Keratinocyte (primary cell): ENCODE measurements at regions not wholly inside any gene's neighbourhood (a gene's known extent, or its start where the extent isn't known, plus 50 kb on each side); places are given as distances from the start of the nearest gene placed in this dataset.

ENCODE experiments used
- EZH2 ChIP-seq: IDR thresholded peaks from one replicate; pipeline ENCODE4 v1.6.1; 2012; ENCODE audit warnings: inconsistent platforms, mild to moderate bottlenecking, low read length, moderate library complexity
- TF ChIP-seq, protein P1 (sequence below), 3 experiments: IDR thresholded peaks in 1 of 3; conservative IDR thresholded peaks in 1 of 3; optimal IDR thresholded peaks in 1 of 3; 2 replicates in 2 of 3; 3 replicates in 1 of 3; pipeline versions ENCODE3 to v1.5.1; 2011; ENCODE audit warnings: low read length in 3 of 3, mild to moderate bottlenecking in 3 of 3, moderate library complexity in 2 of 3, control low read depth in 1 of 3, inconsistent platforms in 1 of 3; ENCODE audit not compliant: insufficient read depth in 2 of 3; ENCODE audit errors: extremely low read depth in 1 of 3

DNA sequence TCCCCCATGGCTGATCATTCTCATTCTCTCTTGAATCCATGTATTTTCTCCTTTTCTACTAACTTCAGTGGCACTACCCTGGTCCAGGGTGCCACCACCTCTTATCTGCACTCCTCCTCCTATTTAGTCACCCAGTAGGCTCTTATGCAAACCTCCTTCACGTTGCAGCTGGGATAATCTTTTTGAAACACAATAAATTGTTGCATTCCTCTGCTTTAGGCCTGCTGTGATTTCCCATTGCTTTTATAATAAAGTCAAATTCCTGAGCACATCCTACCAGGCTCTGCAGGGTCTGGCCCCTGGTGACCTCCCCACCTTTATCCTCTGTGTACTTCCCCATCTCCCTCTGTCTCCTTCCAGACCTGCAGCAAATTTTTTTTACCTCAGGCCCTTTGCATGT, 112.7 kb upstream of the KIAA1217 start:
- TF ChIP-seq, protein P1, sequence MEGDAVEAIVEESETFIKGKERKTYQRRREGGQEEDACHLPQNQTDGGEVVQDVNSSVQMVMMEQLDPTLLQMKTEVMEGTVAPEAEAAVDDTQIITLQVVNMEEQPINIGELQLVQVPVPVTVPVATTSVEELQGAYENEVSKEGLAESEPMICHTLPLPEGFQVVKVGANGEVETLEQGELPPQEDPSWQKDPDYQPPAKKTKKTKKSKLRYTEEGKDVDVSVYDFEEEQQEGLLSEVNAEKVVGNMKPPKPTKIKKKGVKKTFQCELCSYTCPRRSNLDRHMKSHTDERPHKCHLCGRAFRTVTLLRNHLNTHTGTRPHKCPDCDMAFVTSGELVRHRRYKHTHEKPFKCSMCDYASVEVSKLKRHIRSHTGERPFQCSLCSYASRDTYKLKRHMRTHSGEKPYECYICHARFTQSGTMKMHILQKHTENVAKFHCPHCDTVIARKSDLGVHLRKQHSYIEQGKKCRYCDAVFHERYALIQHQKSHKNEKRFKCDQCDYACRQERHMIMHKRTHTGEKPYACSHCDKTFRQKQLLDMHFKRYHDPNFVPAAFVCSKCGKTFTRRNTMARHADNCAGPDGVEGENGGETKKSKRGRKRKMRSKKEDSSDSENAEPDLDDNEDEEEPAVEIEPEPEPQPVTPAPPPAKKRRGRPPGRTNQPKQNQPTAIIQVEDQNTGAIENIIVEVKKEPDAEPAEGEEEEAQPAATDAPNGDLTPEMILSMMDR (optimal IDR thresholded peaks at IDR 0.05 in 1 of 3, IDR thresholded peaks at IDR 0.05 in 1 of 3, conservative IDR thresholded peaks at IDR 0.05 in 1 of 3; ENCODE audit: extremely low read depth in 1 of 3, insufficient read depth in 2 of 3, low read length in 3 of 3) = no peak
- TF ChIP-seq EZH2 = no peak
